ENCODE measurements at regions not wholly inside any gene's neighbourhood (a gene's known extent, or its start where the extent isn't known, plus 50 kb on each side); places are given as distances from the start of the nearest gene placed in this dataset.

DNA sequence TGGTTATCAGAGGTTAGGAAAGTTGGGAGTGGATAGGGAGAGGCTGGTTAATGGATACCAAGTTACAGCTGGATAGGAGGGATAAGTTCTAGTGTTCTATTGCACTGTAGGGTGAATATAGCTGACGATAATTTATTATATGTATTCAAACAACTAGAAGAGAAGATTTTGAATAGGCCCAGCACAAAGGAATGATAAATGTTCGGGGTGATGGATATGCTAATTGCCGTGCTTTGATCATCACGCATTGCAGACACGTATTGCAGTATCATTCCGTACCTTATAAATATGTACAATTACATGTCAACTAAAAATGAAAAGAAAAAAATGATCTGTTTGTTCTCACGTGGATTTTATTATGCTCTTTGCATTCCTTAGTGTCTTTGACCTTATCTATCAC is 369.2 kb upstream of the PKDCC start:
- ChIA-PET POLR2A (no interaction called here), CTCF (no interaction called here)
- DNase-seq (ENCODE audit: extremely low spot score), result no peak
- no peak for TF ChIP-seq CTCF (IDR thresholded peaks at IDR 0.05; ENCODE audit: control extremely low read depth, extremely low read depth, low read depth, missing control alignments)

DNA sequence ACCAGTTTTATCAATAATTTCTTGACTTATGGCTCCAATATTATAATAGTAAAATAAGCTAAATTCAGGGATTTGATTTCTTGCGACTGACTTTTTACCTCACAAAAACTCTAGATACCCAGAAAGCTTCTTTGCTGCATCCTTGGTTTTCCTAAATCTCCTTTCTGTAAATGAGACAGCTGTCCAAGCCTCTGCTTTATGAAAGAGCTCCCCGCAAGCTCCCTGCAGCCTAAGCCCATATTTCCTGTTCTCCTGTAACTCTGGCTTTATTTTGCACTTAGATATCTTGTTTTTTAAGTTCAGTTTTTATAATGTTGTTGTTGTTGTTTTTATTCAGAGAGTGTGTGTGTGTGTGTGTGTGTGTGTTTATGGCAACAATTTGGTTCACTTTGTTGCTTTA is 361.7 kb upstream of the PKDCC start:
- POLR2A ChIA-PET, result no interaction called here
- no peak for TF ChIP-seq CTCF (IDR thresholded peaks at IDR 0.05; ENCODE audit: control extremely low read depth, extremely low read depth, low read depth, missing control alignments)
- CTCF ChIA-PET, result interaction anchor here (1.3 to 1.5 kb wide), 2 partner anchors 9 to 12 kb away, joined by 4 to 12 read pairs; no protein-coding TSS in a partner anchor
- DNase-seq (ENCODE audit: extremely low spot score), result no peak

- ChIA-PET CTCF (no interaction called here), POLR2A (no interaction called here)
- no peak for DNase-seq (ENCODE audit: extremely low spot score)
- TF ChIP-seq CTCF (IDR thresholded peaks at IDR 0.05; ENCODE audit: control extremely low read depth, extremely low read depth, low read depth, missing control alignments), result no peak
These were observed 356.3 kb upstream of the PKDCC start for GRCh38 chr2:41691561-41691960.

DNA sequence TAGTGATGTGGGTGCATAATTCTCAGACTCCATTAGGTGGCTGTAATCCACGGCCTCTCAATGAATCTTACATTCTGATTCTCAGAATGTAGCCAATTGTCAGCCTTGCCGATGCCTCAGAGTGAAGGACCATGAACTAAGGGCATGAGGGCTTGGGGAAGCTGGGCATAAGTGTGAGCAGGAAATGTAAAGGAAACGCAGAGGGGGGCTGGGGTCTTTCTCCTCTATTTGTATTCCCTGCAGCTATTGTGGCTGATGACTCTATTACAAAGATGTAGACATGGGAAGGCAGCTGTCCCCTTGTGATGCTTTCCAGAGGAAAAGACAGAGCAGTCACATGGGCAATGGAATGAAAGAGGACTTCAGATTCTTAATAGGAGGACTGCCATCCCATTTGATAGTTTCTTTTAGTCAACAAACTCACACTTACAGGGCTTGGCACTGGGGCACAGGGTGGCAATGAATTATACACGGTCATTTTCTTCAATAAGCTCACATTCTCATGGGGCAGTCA is 353.2 kb upstream of the PKDCC start:
- CTCF ChIA-PET, result interaction anchor here (1.0 to 3.2 kb wide), 2 partner anchors 9 to 14 kb away, joined by 4 to 10 read pairs; no protein-coding TSS in a partner anchor
- DNase-seq (ENCODE audit: extremely low spot score), result no peak
- no peak for TF ChIP-seq CTCF (IDR thresholded peaks at IDR 0.05; ENCODE audit: control extremely low read depth, extremely low read depth, low read depth, missing control alignments)
- POLR2A ChIA-PET, result no interaction called here

- TF ChIP-seq CTCF (IDR thresholded peaks at IDR 0.05; ENCODE audit: control extremely low read depth, extremely low read depth, low read depth, missing control alignments), result no peak
- no peak for DNase-seq (ENCODE audit: extremely low spot score)
- CTCF ChIA-PET, result interaction anchor here (1.0 to 3.2 kb wide), 2 partner anchors 9 to 13 kb away, joined by 4 to 10 read pairs; no protein-coding TSS in a partner anchor
- POLR2A ChIA-PET, result interaction anchor here (0.5 kb wide), 1 partner anchor 198 kb away, joined by 3 read pairs; no protein-coding TSS in a partner anchor
These were observed 352.4 kb upstream of the PKDCC start for GRCh38 chr2:41695198-41696113.

DNA sequence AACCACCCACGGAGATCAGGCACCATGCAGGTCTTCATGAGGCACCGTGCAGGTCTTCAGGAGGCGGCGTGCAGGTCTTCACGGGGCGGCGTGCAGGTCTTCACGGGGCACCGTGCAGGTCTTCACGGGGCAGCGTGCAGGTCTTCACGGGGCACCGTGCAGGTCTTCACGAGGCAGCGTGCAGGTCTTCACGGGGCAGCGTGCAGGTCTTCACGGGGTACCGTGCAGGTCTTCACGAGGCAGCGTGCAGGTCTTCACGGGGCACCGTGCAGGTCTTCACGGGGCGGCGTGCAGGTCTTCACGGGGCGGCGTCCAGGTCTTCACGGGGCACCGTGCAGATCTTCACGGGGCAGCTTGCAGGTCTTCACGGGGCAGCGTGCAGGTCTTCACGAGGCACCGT is 350.4 kb upstream of the PKDCC start:
- CTCF ChIA-PET, result interaction anchor here (0.8 to 3.2 kb wide), 12 partner anchors 10 to 1784 kb away, joined by 3 to 17 read pairs (median 8); no protein-coding TSS in a partner anchor
- POLR2A ChIA-PET, result no interaction called here
- no peak for DNase-seq (ENCODE audit: extremely low spot score)
- no peak for TF ChIP-seq CTCF (IDR thresholded peaks at IDR 0.05; ENCODE audit: control extremely low read depth, extremely low read depth, low read depth, missing control alignments)

Data from GM10248 (cell line).